ENCODE measurements at regions not wholly inside any gene's neighbourhood (a gene's known extent, or its start where the extent isn't known, plus 50 kb on each side); places are given as distances from the start of the nearest gene placed in this dataset.

- 75 to 87% methylated on average over 2 of the region's 2 CpGs for WGBS, 2 donors
- ATAC-seq (ENCODE audit: insufficient read depth, low FRiP score) (no peak), DNase-seq (peak in 1 of 3 donors; percentile 4)
- Histone ChIP-seq H3K4me3 (no peak overlapping the region), H3K36me3 (ENCODE audit: control insufficient read depth in 4 of 4, insufficient read depth in 4 of 4, low read length in 4 of 4) (no peaks in the 10 kb centered on the region), H3K27ac (ENCODE audit: low read depth in 1 of 2, low read length in 1 of 2) (no peak overlapping the region), H3K9ac (ENCODE audit: insufficient read depth in 1 of 2, low read length in 2 of 2) (no peak overlapping the region), H3K9me3 (ENCODE audit: control insufficient read depth in 4 of 4, insufficient read depth in 3 of 4, low read length in 3 of 4) (peaks cover 0 to 3% (median 1%) of the 10 kb centered on the region in 4 donors), H3K4me1 (ENCODE audit: control insufficient read depth in 5 of 5, insufficient read depth in 5 of 5, low read length in 5 of 5) (no peaks in the 10 kb centered on the region), H3K27me3 (ENCODE audit: control insufficient read depth in 3 of 3, insufficient read depth in 3 of 3, low read length in 2 of 3) (no peaks in the 10 kb centered on the region)
- TF ChIP-seq, protein P1, sequence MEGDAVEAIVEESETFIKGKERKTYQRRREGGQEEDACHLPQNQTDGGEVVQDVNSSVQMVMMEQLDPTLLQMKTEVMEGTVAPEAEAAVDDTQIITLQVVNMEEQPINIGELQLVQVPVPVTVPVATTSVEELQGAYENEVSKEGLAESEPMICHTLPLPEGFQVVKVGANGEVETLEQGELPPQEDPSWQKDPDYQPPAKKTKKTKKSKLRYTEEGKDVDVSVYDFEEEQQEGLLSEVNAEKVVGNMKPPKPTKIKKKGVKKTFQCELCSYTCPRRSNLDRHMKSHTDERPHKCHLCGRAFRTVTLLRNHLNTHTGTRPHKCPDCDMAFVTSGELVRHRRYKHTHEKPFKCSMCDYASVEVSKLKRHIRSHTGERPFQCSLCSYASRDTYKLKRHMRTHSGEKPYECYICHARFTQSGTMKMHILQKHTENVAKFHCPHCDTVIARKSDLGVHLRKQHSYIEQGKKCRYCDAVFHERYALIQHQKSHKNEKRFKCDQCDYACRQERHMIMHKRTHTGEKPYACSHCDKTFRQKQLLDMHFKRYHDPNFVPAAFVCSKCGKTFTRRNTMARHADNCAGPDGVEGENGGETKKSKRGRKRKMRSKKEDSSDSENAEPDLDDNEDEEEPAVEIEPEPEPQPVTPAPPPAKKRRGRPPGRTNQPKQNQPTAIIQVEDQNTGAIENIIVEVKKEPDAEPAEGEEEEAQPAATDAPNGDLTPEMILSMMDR (IDR thresholded peaks at IDR 0.05; ENCODE audit: control extremely low read depth, extremely low read depth), result no peak
Measured at GRCh38 chr3:104396974-104397669, 969.6 kb upstream of the ALCAM start.

- Histone ChIP-seq H3K9ac (ENCODE audit: insufficient read depth in 1 of 2, low read length in 2 of 2) (no peak overlapping the region), H3K9me3 (ENCODE audit: control insufficient read depth in 4 of 4, insufficient read depth in 3 of 4, low read length in 3 of 4) (peaks cover 0 to 3% (median 1%) of the 10 kb centered on the region in 4 donors), H3K4me1 (ENCODE audit: control insufficient read depth in 5 of 5, insufficient read depth in 5 of 5, low read length in 5 of 5) (no peaks in the 10 kb centered on the region), H3K36me3 (ENCODE audit: control insufficient read depth in 4 of 4, insufficient read depth in 4 of 4, low read length in 4 of 4) (no peaks in the 10 kb centered on the region), H3K4me3 (no peak overlapping the region), H3K27me3 (ENCODE audit: control insufficient read depth in 3 of 3, insufficient read depth in 3 of 3, low read length in 2 of 3) (no peaks in the 10 kb centered on the region), H3K27ac (ENCODE audit: low read depth in 1 of 2, low read length in 1 of 2) (no peak overlapping the region)
- 67 to 82% methylated on average over 1 of the region's 1 CpG for whole genome bisulfite sequencing, 2 donors
- TF ChIP-seq, protein P1 (IDR thresholded peaks at IDR 0.05; ENCODE audit: control extremely low read depth, extremely low read depth), result no peak
- DNase-seq (peak in 2 of 3 donors; percentile 2 to 14), ATAC-seq (ENCODE audit: insufficient read depth, low FRiP score) (no peak)
Measured at GRCh38 chr3:104397713-104398112, 969.0 kb upstream of the ALCAM start.

DNA sequence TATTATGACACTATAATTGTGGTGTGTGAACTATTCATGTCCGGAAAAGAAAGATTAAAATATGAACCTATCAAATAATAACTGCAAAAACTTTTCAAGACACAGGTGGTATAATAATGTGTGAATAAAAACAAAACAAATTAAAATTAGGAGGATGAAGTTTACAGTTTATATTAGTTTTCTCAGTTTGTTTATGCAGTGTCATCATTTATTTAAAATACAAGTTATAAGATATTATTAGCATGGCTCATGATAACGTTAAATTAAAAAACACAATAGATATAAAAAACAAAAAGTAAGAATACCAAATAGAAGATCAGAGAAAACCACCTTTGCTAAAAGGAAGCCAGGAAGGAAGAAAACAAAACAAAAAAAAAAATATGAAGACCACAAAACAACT is 963.8 kb upstream of the ALCAM start:
- H3K27ac ChIP-seq (ENCODE audit: low read depth in 1 of 2, low read length in 1 of 2), result no peak overlapping the region
- H3K4me1 ChIP-seq (ENCODE audit: control insufficient read depth in 5 of 5, insufficient read depth in 5 of 5, low read length in 5 of 5), result no peaks in the 10 kb centered on the region
- H3K9ac ChIP-seq (ENCODE audit: insufficient read depth in 1 of 2, low read length in 2 of 2), result no peak overlapping the region
- H3K4me3 ChIP-seq, result no peak overlapping the region
- H3K27me3 ChIP-seq (ENCODE audit: control insufficient read depth in 3 of 3, insufficient read depth in 3 of 3, low read length in 2 of 3), result no peaks in the 10 kb centered on the region
- DNase-seq (no peak), ATAC-seq (ENCODE audit: insufficient read depth, low FRiP score) (no peak)
- WGBS, 2 donors, result 85 to 88% methylated on average over 2 of the region's 2 CpGs
- peaks cover 0 to 3% (median 1%) of the 10 kb centered on the region in 4 donors for H3K9me3 ChIP-seq (ENCODE audit: control insufficient read depth in 4 of 4, insufficient read depth in 3 of 4, low read length in 3 of 4)
- no peaks in the 10 kb centered on the region for H3K36me3 ChIP-seq (ENCODE audit: control insufficient read depth in 4 of 4, insufficient read depth in 4 of 4, low read length in 4 of 4)
- TF ChIP-seq, protein P1 (IDR thresholded peaks at IDR 0.05; ENCODE audit: control extremely low read depth, extremely low read depth), result no peak

DNA sequence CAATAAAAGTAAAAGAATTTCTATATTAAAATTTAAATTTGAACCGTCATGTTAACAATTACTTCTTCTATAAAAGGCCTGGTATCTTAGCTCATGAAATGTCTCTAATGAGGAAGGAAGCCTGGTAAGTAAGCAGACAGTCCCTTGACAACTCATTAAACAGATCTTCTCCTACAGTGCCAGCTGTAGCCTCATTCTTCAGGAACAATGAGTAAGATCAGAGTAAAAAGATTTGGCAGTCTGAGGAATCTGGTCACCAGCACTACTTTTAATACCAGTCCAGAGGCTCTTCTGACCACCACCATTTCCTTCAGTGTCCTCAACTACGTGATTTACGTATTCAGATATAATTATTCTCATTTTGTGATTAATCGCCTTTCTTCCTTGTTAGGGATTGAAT is 955.0 kb upstream of the ALCAM start:
- Histone ChIP-seq H3K4me1 (ENCODE audit: control insufficient read depth in 5 of 5, insufficient read depth in 5 of 5, low read length in 5 of 5) (peaks cover 0 to 17% (median 2%) of the 10 kb centered on the region in 5 donors), H3K36me3 (ENCODE audit: control insufficient read depth in 4 of 4, insufficient read depth in 4 of 4, low read length in 4 of 4) (no peaks in the 10 kb centered on the region), H3K9ac (ENCODE audit: insufficient read depth in 1 of 2, low read length in 2 of 2) (no peak overlapping the region), H3K9me3 (ENCODE audit: control insufficient read depth in 4 of 4, insufficient read depth in 3 of 4, low read length in 3 of 4) (no peaks in the 10 kb centered on the region), H3K27ac (ENCODE audit: low read depth in 1 of 2, low read length in 1 of 2) (no peak overlapping the region), H3K27me3 (ENCODE audit: control insufficient read depth in 3 of 3, insufficient read depth in 3 of 3, low read length in 2 of 3) (no peaks in the 10 kb centered on the region), H3K4me3 (no peak overlapping the region)
- 65 to 68% methylated on average over 4 of the region's 4 CpGs for WGBS, 2 donors
- DNase-seq (no peak), ATAC-seq (ENCODE audit: insufficient read depth, low FRiP score) (no peak)
- TF ChIP-seq, protein P1 (IDR thresholded peaks at IDR 0.05; ENCODE audit: control extremely low read depth, extremely low read depth), result no peak

All from lung (tissue), 11 donors.